H9 (cell line): ENCODE measurements at regions not wholly inside any gene's neighbourhood (a gene's known extent, or its start where the extent isn't known, plus 50 kb on each side); places are given as distances from the start of the nearest gene placed in this dataset.

Source experiments
- DNase-seq: peaks from one replicate; pipeline ENCODE4 v3.0.0-alpha.2; 2017
- H2AFZ ChIP-seq: one replicate; pipeline ENCODE4 v1.6.1; 2013; ENCODE audit warnings: mild to moderate bottlenecking, low read length, control low read depth, moderate library complexity
- H2AK5ac ChIP-seq: 2 replicates; pipeline ENCODE4 v1.6.1; 2013; ENCODE audit warnings: low read length, control low read depth, mixed read lengths; ENCODE audit not compliant: insufficient read length
- H2BK120ac ChIP-seq: one replicate; pipeline ENCODE4 v1.6.1; 2013; ENCODE audit warnings: low read depth, mild to moderate bottlenecking, low read length, control low read depth, inconsistent platforms; ENCODE audit not compliant: poor library complexity, severe bottlenecking
- H2BK12ac ChIP-seq: 2 replicates; pipeline ENCODE4 v1.6.1; 2013; ENCODE audit warnings: low read length, control low read depth, mixed read lengths, low read depth; ENCODE audit not compliant: insufficient read length
- H2BK15ac ChIP-seq: 2 replicates; pipeline ENCODE4 v1.6.1; 2013; ENCODE audit warnings: low read depth, low read length, control low read depth
- H2BK20ac ChIP-seq: one replicate; pipeline ENCODE4 v1.6.1; 2013; ENCODE audit warnings: low read depth, mild to moderate bottlenecking, low read length, control low read depth, inconsistent platforms; ENCODE audit not compliant: poor library complexity, severe bottlenecking
- H2BK5ac ChIP-seq: 2 replicates; pipeline ENCODE4 v1.6.1; 2013; ENCODE audit warnings: low read length, control low read depth, mixed read lengths; ENCODE audit not compliant: insufficient read length
- H3K14ac ChIP-seq: 2 replicates; pipeline ENCODE4 v1.6.1; 2013; ENCODE audit warnings: low read length, control low read depth; ENCODE audit not compliant: insufficient read depth
- H3K18ac ChIP-seq: 2 replicates; pipeline ENCODE4 v1.6.1; 2013; ENCODE audit warnings: low read depth, mild to moderate bottlenecking, mixed read lengths, low read length, control low read depth; ENCODE audit not compliant: insufficient read length
- H3K23ac ChIP-seq: 2 replicates; pipeline ENCODE4 v1.6.1; 2013; ENCODE audit warnings: low read length, control low read depth, mixed read lengths, low read depth; ENCODE audit not compliant: insufficient read length
- H3K23me2 ChIP-seq: 2 replicates; pipeline ENCODE4 v1.6.1; 2013; ENCODE audit warnings: low read depth, mild to moderate bottlenecking, mixed read lengths, low read length, control low read depth; ENCODE audit not compliant: insufficient read length, poor library complexity, severe bottlenecking
- H3K27ac ChIP-seq: 2 replicates; pipeline ENCODE4 v1.5.1; 2013; ENCODE audit warnings: low read length, control low read depth, mixed read lengths, low read depth; ENCODE audit not compliant: insufficient read length
- H3K27me3 ChIP-seq: 2 replicates; pipeline ENCODE4 v1.6.1; 2013; ENCODE audit warnings: low read length, control low read depth, inconsistent platforms; ENCODE audit not compliant: insufficient read depth
- H3K4ac ChIP-seq: 2 replicates; pipeline ENCODE4 v1.6.1; 2013; ENCODE audit warnings: low read depth, mild to moderate bottlenecking, control low read depth, inconsistent platforms, low read length, moderate library complexity
- H3K4me1 ChIP-seq: 2 replicates; pipeline ENCODE4 v1.6.1; 2013; ENCODE audit warnings: low read length, control low read depth, inconsistent platforms; ENCODE audit not compliant: insufficient read depth
- H3K4me2 ChIP-seq: 2 replicates; pipeline ENCODE4 v1.6.1; 2013; ENCODE audit warnings: low read length, control low read depth, mixed read lengths; ENCODE audit not compliant: insufficient read length, insufficient read depth
- H3K56ac ChIP-seq: 2 replicates; pipeline ENCODE4 v1.6.1; 2013; ENCODE audit warnings: low read depth, mild to moderate bottlenecking, mixed read lengths, low read length, control low read depth; ENCODE audit not compliant: insufficient read length
- H3K79me1 ChIP-seq: 2 replicates; pipeline ENCODE4 v1.6.1; 2013; ENCODE audit warnings: low read depth, mild to moderate bottlenecking, moderate library complexity, low read length, control low read depth, inconsistent platforms; ENCODE audit not compliant: insufficient read depth, poor library complexity, severe bottlenecking
- H3K79me2 ChIP-seq: 2 replicates; pipeline ENCODE4 v1.6.1; 2013; ENCODE audit warnings: low read length, control low read depth, inconsistent platforms; ENCODE audit not compliant: insufficient read depth
- H3K9ac ChIP-seq: 2 replicates; pipeline ENCODE4 v1.6.1; 2013; ENCODE audit warnings: low read length, control low read depth, mixed read lengths; ENCODE audit not compliant: insufficient read length; ENCODE audit errors: extremely low read depth
- H3K9me3 ChIP-seq: one replicate; pipeline ENCODE4 v1.6.1; 2013; ENCODE audit warnings: low read depth, low read length, inconsistent platforms; ENCODE audit not compliant: control insufficient read depth
- H3T11ph ChIP-seq: one replicate; pipeline ENCODE4 v1.6.1; 2013; ENCODE audit warnings: mild to moderate bottlenecking, low read length, control low read depth, inconsistent platforms
- H4K20me1 ChIP-seq: one replicate; pipeline ENCODE4 v1.6.1; 2013; ENCODE audit not compliant: control insufficient read depth, insufficient read length, insufficient read depth
- H4K5ac ChIP-seq: 2 replicates; pipeline ENCODE4 v1.6.1; 2013; ENCODE audit warnings: low read depth, mild to moderate bottlenecking, mixed read lengths, low read length, control low read depth; ENCODE audit not compliant: insufficient read length
- H4K8ac ChIP-seq: replicated peaks from 2 replicates; pipeline ENCODE4 v1.6.1; 2013; ENCODE audit warnings: low read length, control low read depth, mixed read lengths, low read depth; ENCODE audit not compliant: insufficient read length
- H4K91ac ChIP-seq: 2 replicates; pipeline ENCODE4 v1.6.1; 2013; ENCODE audit warnings: low read depth, mild to moderate bottlenecking, moderate library complexity, mixed read lengths, low read length, control low read depth; ENCODE audit not compliant: insufficient read length
- H3K27ac Mint-ChIP-seq, 3 experiments: 2 replicates in 2 of 3; 3 replicates in 1 of 3; pipeline ENCODE4 v1.8.0; 2020 to 2021; ENCODE audit warnings: mixed read lengths in 3 of 3, mild to moderate bottlenecking in 1 of 3, moderate library complexity in 1 of 3
- H3K27me3 Mint-ChIP-seq: 2 replicates; pipeline ENCODE4 v1.8.0; 2021; ENCODE audit warnings: low read depth, mild to moderate bottlenecking, moderate library complexity, mixed read lengths
- H3K36me3 Mint-ChIP-seq, 3 experiments: 2 replicates in 2 of 3; 3 replicates in 1 of 3; pipeline ENCODE4 v1.8.0; 2020 to 2021; ENCODE audit warnings: low read depth in 3 of 3, mixed read lengths in 3 of 3; ENCODE audit not compliant: insufficient read depth in 1 of 3
- H3K4me1 Mint-ChIP-seq, 2 experiments: 2 replicates each; pipeline ENCODE4 v1.8.0; 2020; ENCODE audit warnings: mixed read lengths in 2 of 2
- H3K4me3 Mint-ChIP-seq, 2 experiments: 2 replicates in 1 of 2; 3 replicates in 1 of 2; pipeline ENCODE4 v1.8.0; 2020 to 2021; ENCODE audit warnings: mild to moderate bottlenecking in 2 of 2, mixed read lengths in 2 of 2, moderate library complexity in 1 of 2
- H3K9me3 Mint-ChIP-seq, 2 experiments: 2 replicates in 1 of 2; 3 replicates in 1 of 2; pipeline ENCODE4 v1.8.0; 2020; ENCODE audit warnings: mild to moderate bottlenecking in 2 of 2, mixed read lengths in 2 of 2, moderate library complexity in 1 of 2
- CTCF ChIP-seq: fragments of 200-600 bp; sonication (generic); conservative IDR thresholded peaks from 3 replicates; pipeline ENCODE4 v1.8.0; 2021; ENCODE audit warnings: antibody characterized with exemption, mild to moderate bottlenecking
- WGBS: extraction: QIAGEN DNeasy Blood & Tissue Kit; methylation state at CpG from one replicate; pipeline ENCODE4 v1.1.7; 2013; ENCODE audit warnings: missing lambda C conversion rate, low lambda C conversion rate, mixed read lengths; ENCODE audit not compliant: insufficient read length; ENCODE audit errors: extremely low coverage; 5-methylcytosine and 5-hydroxymethylcytosine counted together

GRCh38 chr20:60955706-60956105, 296.4 kb upstream of the CDH4 start:
- Histone ChIP-seq H3K9ac (no peak overlapping the region), H3K4me1 (no peaks in the 10 kb centered on the region), H2BK120ac (no peak overlapping the region), H4K20me1 (no peaks in the 10 kb centered on the region), H3K27ac (no peak overlapping the region), H3K79me1 (no peaks in the 10 kb centered on the region), H3K23ac (no peak overlapping the region), H3K23me2 (no peaks in the 10 kb centered on the region), H4K8ac (no peak overlapping the region), H2AFZ (no peak overlapping the region), H3K27me3 (peaks cover 5% of the 10 kb centered on the region; the same call in 1 of the 2 replicates), H3K14ac (no peak overlapping the region), H3K56ac (no peak overlapping the region), H2BK20ac (no peak overlapping the region), H3K4ac (no peak overlapping the region), H2BK15ac (no peak overlapping the region), H4K5ac (no peak overlapping the region), H2BK12ac (no peak overlapping the region), H3K9me3 (no peaks in the 10 kb centered on the region), H3T11ph (no peak overlapping the region), H3K4me2 (no peak overlapping the region), H2AK5ac (no peak overlapping the region), H4K91ac (no peak overlapping the region), H3K79me2 (no peaks in the 10 kb centered on the region), H3K18ac (no peak overlapping the region), H2BK5ac (no peak overlapping the region)
- H3K36me3 Mint-ChIP-seq, result no peaks in the 10 kb centered on the region
- peaks cover 85% of the 10 kb centered on the region for H3K27me3 Mint-ChIP-seq
- H3K27ac Mint-ChIP-seq, result no peak overlapping the region
- WGBS, result no CpG with 5 or more reads among the region's 2 CpGs
- no peak overlapping the region for H3K4me3 Mint-ChIP-seq
- no peaks in the 10 kb centered on the region for H3K4me1 Mint-ChIP-seq
- TF ChIP-seq CTCF, result no peak
- peaks cover 0 to 6% of the 10 kb centered on the region in 2 experiments; a peak in 2 of 5 replicates for H3K9me3 Mint-ChIP-seq
- DNase-seq, result no peak
